ENCODE measurements at regions not wholly inside any gene's neighbourhood (a gene's known extent, or its start where the extent isn't known, plus 50 kb on each side); places are given as distances from the start of the nearest gene placed in this dataset.
A peak's percentile ranks its signal among the peaks of the same experiment; 100 is the strongest.
"Not testable (repeated sequence)": the region's sequence is repeated elsewhere in the genome, so short reads cannot be mapped to it uniquely, and the experiment has no call there.

DNA sequence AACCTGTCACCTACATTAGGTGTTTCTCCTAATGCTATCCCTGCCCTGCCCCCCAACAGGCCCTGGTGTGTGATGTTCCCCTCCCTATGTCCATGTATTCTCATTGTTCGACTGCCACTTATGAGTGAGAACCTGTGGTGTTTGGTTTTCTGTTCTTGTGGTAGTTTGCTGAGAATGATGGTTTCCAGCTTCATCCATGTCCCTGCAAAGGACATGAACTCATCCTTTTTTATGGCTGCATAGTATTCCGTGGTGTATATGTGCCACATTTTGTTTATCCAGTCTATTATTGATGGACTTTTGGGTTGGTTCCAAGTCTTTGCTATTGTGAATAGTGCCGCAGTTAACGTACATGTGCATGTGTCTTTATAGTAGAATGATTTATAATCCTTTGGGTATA lies 117.8 kb upstream of the ZNF236 start:
- H3K9me3 Mint-ChIP-seq; H3K27ac Mint-ChIP-seq; H3K36me3 Mint-ChIP-seq; DNase-seq (ENCODE audit: low spot score in 2 of 2); ATAC-seq: not testable (repeated sequence)

GRCh38 chr18:76699923-76700322 lies 122.4 kb upstream of the ZNF236 start:
- Mint-ChIP-seq H3K36me3 (peaks cover 5 to 7% of the 10 kb centered on the region in 2 donors), H3K9me3 (no peaks in the 10 kb centered on the region), H3K27ac (no peak overlapping the region)
- ATAC-seq (no peak), DNase-seq (ENCODE audit: low spot score in 2 of 2) (no peak)

- H3K36me3 Mint-ChIP-seq = peaks cover 5 to 7% of the 10 kb centered on the region in 2 donors
- no peak for ATAC-seq
- no peaks in the 10 kb centered on the region for H3K9me3 Mint-ChIP-seq
- H3K27ac Mint-ChIP-seq = no peak overlapping the region
- DNase-seq (ENCODE audit: low spot score in 2 of 2) = no peak
These were observed 124.9 kb upstream of the ZNF236 start for GRCh38 chr18:76697441-76697901.

DNA sequence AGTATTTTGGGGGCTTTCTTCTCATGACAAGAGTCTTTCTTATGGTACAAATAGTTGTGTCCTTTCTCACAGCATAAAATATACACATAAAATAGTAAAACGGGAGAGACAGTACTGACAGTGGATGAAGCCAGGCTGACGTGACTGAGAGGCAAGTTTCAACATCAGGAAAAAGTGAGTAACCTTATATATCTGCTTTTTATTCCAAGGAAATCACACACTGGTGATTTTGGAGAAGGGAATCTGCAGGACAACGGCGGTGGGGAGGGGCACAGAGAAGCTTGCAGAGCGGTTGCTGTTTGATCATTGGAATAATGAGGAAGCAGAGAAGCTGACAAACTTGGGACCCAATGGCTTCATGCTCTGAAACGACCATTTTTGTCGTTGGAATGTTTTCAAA lies 130.6 kb upstream of the ZNF236 start:
- Mint-ChIP-seq H3K36me3 (peaks cover 5 to 7% of the 10 kb centered on the region in 2 donors), H3K27ac (no peak overlapping the region)
- no peak for ATAC-seq

GRCh38 chr18:76689646-76690264 lies 132.6 kb upstream of the ZNF236 start:
- Mint-ChIP-seq H3K27ac (no peak overlapping the region), H3K9me3 (no peaks in the 10 kb centered on the region), H3K36me3 (no peaks in the 10 kb centered on the region)
- DNase-seq (ENCODE audit: low spot score in 2 of 2) = no peak
- ATAC-seq = no peak

More for the DNA sequence above, 130.6 kb upstream of the ZNF236 start:
- H3K9me3 Mint-ChIP-seq = no peaks in the 10 kb centered on the region
- DNase-seq (ENCODE audit: low spot score in 2 of 2) = no peak

DNA sequence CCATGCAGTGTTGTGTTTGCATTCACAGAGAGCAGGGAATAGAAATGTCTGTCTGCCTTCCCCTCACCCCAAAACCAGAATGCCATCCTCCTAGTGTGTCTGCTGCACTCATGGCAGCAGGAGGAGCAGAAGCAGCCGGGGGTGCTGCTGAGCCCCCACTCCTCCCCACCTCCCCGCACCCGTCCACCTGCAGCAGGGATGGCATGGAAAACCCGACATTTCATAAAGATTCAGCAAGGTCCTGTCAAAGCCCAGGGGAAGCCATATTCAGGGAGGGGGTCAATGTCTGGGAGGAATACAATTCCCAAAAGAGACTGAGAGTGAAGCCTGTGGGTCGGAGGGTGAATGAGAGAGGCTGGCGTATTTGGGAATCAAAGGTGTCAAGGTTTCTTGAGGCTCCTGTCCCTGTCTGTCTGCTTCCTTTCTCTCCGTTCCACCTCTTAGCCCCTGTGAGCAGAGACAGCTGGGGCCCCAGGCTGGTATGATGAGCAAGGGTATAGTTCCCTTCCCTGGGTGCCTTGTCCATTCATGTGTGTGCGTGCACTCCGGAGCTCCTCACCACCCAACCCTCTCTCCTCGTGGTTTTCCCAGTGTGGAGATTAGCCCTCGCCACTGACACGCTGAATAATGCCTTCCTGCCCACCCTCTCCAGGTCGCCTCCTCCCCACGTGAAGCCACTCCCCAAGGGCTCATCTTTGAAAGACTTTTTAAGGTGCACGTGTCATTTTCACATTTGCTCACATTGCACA lies 133.5 kb upstream of the ZNF236 start:
- no peaks in the 10 kb centered on the region for H3K36me3 Mint-ChIP-seq
- no peaks in the 10 kb centered on the region for H3K9me3 Mint-ChIP-seq
- H3K27ac Mint-ChIP-seq = no peak overlapping the region
- ATAC-seq (no peak), DNase-seq (ENCODE audit: low spot score in 2 of 2) (no peak)

- Mint-ChIP-seq H3K27ac (no peak overlapping the region), H3K9me3 (no peaks in the 10 kb centered on the region), H3K36me3 (no peaks in the 10 kb centered on the region)
- DNase-seq (ENCODE audit: low spot score in 2 of 2) = no peak
- ATAC-seq = peak; percentile 58 to 81
These were observed 134.9 kb upstream of the ZNF236 start for GRCh38 chr18:76687304-76687962.

- ATAC-seq = peak; percentile 55 to 60
- Mint-ChIP-seq H3K9me3 (no peaks in the 10 kb centered on the region), H3K36me3 (no peaks in the 10 kb centered on the region), H3K27ac (peak overlapping the region in 1 of 2 donors; percentile 13)
- peak in 1 of 2 donors; percentile 22 for DNase-seq (ENCODE audit: low spot score in 2 of 2)
These were observed 135.6 kb upstream of the ZNF236 start for GRCh38 chr18:76686737-76687231.

- H3K9me3 Mint-ChIP-seq = no peaks in the 10 kb centered on the region
- H3K36me3 Mint-ChIP-seq = no peaks in the 10 kb centered on the region
- ATAC-seq = no peak
- no peak for DNase-seq (ENCODE audit: low spot score in 2 of 2)
- no peak overlapping the region for H3K27ac Mint-ChIP-seq
These were observed 136.5 kb upstream of the ZNF236 start for GRCh38 chr18:76685860-76686259.

- H3K36me3 Mint-ChIP-seq = no peaks in the 10 kb centered on the region
- H3K27ac Mint-ChIP-seq = no peak overlapping the region
- ATAC-seq (no peak), DNase-seq (ENCODE audit: low spot score in 2 of 2) (no peak)
- H3K9me3 Mint-ChIP-seq = no peaks in the 10 kb centered on the region
These were observed 137.0 kb upstream of the ZNF236 start for GRCh38 chr18:76685402-76685801.

GRCh38 chr18:76684265-76684664 lies 138.1 kb upstream of the ZNF236 start:
- H3K36me3 Mint-ChIP-seq = no peaks in the 10 kb centered on the region

DNA sequence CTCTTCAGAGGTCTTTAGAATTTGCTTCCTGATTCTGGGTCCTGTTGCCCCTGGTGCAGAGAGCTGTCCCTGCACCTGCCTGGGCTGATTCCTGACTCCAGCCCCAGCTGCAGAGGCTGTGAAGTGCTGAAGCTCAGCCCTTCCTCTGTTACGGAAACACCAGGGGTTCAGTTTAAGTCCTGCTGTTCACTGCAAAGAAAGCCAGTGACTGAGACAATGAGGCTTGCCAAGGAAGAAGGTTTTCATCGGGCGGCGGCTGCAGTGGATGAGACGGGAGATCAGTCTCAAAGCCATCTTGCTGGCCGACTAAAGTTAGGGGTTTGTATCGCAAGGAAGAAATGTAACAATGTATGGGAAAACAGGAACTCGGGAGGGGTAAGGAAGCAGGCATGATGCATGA lies 142.4 kb upstream of the ZNF236 start:
- no peak overlapping the region for H3K27ac Mint-ChIP-seq
- ATAC-seq = no peak
- H3K36me3 Mint-ChIP-seq = no peaks in the 10 kb centered on the region
- H3K9me3 Mint-ChIP-seq = no peaks in the 10 kb centered on the region
- DNase-seq (ENCODE audit: low spot score in 2 of 2) = no peak

More at GRCh38 chr18:76684265-76684664, 138.1 kb upstream of the ZNF236 start:
- Mint-ChIP-seq H3K9me3 (no peaks in the 10 kb centered on the region), H3K27ac (no peak overlapping the region)
- ATAC-seq = no peak
- no peak for DNase-seq (ENCODE audit: low spot score in 2 of 2)

GRCh38 chr18:76679259-76679658 lies 143.1 kb upstream of the ZNF236 start:
- Mint-ChIP-seq H3K27ac (no peak overlapping the region), H3K36me3 (no peaks in the 10 kb centered on the region), H3K9me3 (no peaks in the 10 kb centered on the region)
- DNase-seq (ENCODE audit: low spot score in 2 of 2) (no peak), ATAC-seq (no peak)

- Mint-ChIP-seq H3K9me3 (no peaks in the 10 kb centered on the region), H3K36me3 (no peaks in the 10 kb centered on the region), H3K27ac (no peak overlapping the region)
- no peak for DNase-seq (ENCODE audit: low spot score in 2 of 2)
- ATAC-seq = no peak
These were observed 144.1 kb upstream of the ZNF236 start for GRCh38 chr18:76678248-76678647.

DNA sequence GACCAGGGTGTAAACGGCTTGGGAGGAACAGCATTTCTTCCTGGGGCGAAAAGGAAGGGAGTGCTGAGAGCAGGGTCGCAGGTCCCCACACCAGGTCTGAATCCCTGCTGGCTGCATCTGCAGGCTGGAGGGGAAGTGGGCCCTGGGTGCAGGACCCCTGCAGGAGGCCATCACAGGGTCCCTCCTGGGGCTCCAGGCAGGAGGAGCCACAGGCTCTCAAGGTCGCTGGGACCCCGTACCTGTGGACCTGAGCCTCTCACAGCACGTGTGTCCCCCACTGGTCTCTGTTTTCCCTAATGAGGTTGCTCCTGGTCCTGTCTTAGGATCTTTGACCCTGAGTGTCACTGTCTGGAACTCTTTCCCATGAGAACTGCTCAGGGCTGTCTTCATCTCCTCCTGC lies 147.8 kb upstream of the ZNF236 start:
- DNase-seq (ENCODE audit: low spot score in 2 of 2) (no peak), ATAC-seq (no peak)
- no peak overlapping the region for H3K27ac Mint-ChIP-seq
- H3K9me3 Mint-ChIP-seq = no peaks in the 10 kb centered on the region
- no peaks in the 10 kb centered on the region for H3K36me3 Mint-ChIP-seq

DNA sequence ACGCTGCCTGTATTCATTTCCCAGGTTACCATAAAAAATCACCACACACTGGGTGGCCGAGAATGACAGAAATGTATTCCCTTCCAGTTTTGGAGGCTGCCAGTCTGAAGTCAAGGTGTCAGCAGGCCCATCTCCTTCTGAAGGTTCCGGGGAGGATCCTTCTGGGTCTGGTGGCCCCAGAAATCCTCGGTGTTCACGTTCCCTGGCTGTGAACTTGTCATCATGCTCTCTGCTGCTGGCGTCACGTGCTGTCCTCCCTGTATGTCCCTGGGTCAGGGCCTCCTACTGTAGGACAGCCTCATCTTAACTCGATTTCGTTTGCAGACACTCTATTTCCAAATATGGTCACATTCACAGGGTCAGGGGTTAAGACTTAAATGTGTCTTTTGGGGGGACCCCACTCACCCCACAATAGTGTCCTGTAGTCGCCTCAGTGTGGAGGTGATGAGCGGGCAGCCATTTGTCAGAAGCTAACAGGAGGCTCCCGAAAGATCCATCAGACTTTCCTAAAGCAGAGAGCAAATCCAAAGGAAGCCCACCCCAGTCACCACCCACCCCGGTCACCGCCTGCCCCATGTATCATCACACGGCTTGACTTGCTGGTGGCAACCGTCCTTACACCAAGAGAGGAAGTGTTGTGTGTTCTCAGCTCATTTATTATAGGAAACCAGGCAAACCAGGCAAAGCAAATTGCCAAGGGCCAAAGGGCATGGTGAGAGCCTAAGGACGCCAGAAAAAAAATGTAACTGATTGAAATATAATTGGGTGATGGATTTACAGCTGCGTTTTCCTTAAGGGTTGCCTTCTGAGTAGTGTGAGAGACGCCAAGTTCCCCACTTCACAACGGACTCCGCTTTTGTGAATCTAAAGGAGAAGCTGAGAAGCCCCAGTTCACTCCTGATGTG lies 148.8 kb upstream of the ZNF236 start:
- ATAC-seq = no peak
- DNase-seq (ENCODE audit: low spot score in 2 of 2) = no peak
- no peaks in the 10 kb centered on the region for H3K36me3 Mint-ChIP-seq
- H3K27ac Mint-ChIP-seq = no peak overlapping the region
- no peaks in the 10 kb centered on the region for H3K9me3 Mint-ChIP-seq
